ENCODE measurements at regions not wholly inside any gene's neighbourhood (a gene's known extent, or its start where the extent isn't known, plus 50 kb on each side); places are given as distances from the start of the nearest gene placed in this dataset.

DNA sequence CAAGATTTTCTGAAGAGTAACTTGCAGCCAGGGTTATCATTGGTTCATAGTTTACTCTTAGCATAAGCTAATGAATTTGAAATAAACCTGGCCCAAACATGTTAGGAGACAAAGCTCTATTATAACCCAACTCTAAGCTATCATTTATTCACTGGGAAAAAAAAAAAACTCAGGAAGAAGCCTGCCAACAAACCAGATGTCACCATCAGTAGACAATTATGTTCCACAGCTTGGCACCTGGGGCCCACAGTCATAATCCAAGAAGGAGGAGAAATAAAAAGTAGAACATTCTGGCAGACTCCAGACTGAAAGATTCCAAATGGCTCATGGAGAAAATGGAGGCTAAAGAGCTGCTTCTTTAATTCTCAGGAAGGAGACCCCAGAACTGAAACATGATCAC is 100.0 kb upstream of the CNR1 start:
- TF ChIP-seq, protein P1, sequence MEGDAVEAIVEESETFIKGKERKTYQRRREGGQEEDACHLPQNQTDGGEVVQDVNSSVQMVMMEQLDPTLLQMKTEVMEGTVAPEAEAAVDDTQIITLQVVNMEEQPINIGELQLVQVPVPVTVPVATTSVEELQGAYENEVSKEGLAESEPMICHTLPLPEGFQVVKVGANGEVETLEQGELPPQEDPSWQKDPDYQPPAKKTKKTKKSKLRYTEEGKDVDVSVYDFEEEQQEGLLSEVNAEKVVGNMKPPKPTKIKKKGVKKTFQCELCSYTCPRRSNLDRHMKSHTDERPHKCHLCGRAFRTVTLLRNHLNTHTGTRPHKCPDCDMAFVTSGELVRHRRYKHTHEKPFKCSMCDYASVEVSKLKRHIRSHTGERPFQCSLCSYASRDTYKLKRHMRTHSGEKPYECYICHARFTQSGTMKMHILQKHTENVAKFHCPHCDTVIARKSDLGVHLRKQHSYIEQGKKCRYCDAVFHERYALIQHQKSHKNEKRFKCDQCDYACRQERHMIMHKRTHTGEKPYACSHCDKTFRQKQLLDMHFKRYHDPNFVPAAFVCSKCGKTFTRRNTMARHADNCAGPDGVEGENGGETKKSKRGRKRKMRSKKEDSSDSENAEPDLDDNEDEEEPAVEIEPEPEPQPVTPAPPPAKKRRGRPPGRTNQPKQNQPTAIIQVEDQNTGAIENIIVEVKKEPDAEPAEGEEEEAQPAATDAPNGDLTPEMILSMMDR (IDR thresholded peaks at IDR 0.05; ENCODE audit: insufficient read depth, low read depth, low read length, missing control alignments) = no peak
- H3K4me3 ChIP-seq (ENCODE audit: low read depth, low read length) = no peak overlapping the region
- DNase-seq (ENCODE audit: low read depth) = no peak

DNA sequence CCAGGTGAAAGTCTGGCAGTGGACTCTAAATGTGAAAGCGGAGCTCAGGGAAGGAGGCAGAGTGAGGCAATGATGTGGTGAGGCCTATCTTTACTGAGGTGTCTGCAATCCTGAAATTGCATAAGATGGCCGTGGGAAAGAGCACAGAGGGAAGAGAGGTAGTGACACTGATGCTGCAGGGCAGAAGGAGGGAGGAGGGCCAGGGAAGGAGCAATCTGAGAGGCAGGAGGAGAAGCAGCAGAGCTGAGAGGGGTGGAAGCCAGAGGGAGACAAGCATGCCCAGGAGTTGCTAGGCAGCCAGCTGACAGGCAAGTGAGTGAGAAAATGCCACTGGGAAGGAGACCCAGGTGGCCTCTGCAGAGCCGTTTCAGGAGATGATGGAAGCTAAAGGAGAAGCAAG is 97.4 kb upstream of the CNR1 start:
- TF ChIP-seq, protein P1 (IDR thresholded peaks at IDR 0.05; ENCODE audit: insufficient read depth, low read depth, low read length, missing control alignments) = no peak
- no peak overlapping the region for H3K4me3 ChIP-seq (ENCODE audit: low read depth, low read length)
- DNase-seq (ENCODE audit: low read depth) = no peak

DNA sequence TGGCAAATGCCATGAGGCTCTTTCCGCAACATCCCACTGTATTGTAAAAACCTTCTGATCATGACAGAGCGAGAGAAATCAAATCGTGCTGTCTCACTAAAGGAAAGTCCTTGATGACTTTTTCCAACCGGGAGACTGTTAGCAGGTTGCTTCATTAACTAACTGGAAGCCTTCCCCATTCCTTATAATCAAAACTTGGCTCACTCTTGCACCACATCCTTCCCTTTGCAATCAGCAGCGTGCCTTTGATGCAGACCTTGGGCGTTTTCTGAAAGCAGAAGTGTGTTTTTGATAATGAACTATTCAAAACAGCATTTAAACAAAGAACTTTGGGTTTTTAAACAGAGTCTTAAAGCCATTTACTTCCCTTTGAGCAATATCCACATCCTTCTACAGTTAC is 96.2 kb upstream of the CNR1 start:
- no peak overlapping the region for H3K4me3 ChIP-seq (ENCODE audit: low read depth, low read length)
- TF ChIP-seq, protein P1 (IDR thresholded peaks at IDR 0.05; ENCODE audit: insufficient read depth, low read depth, low read length, missing control alignments) = no peak
- no peak for DNase-seq (ENCODE audit: low read depth)

DNA sequence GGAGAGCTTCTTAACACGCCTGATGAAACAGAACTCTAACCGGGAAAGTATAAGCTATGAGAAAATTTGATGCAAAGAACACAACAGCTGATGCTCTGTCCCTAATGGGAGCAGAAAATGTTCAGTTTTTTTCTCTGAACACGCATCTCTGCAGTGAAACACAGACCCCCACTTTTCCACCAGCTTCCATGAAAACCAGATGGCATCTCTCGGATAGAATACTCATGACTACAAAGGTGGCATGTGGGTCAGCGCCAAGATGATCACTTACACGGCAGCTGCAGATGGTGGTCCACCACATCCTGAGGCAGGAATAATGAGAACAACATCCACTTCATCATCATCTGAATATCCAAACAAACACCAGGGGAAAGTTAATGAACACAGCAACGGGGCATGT is 85.2 kb upstream of the CNR1 start:
- DNase-seq (ENCODE audit: low read depth) = no peak
- TF ChIP-seq, protein P1 (IDR thresholded peaks at IDR 0.05; ENCODE audit: insufficient read depth, low read depth, low read length, missing control alignments) = no peak
- no peak overlapping the region for H3K4me3 ChIP-seq (ENCODE audit: low read depth, low read length)

DNA sequence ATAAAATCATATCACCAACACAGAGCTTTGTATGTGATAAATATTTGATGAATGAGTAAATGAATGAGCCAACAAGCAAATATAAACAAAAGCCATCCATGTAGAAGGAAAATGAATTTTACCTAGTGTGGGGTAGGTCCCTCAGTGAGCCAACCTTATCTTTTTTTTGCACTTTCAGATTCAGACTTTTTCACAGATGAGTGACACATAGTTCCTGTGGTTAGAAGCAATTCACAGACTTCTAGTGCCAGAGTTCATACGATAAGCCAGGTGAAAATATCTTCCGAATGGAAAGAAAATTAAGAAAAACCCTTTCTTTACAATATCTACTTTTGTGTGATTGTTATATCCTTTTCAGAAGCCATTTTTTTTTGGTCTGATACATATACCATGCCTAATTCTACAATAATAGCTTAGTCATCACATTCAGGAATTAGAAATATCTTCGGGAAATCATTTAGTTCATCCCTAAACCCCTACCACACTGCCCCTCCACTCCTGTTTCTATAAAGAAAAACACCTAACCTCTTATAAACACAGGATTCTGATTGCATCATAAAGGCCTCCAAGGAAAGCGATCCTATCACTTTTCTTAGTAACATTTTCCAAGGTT is 82.7 kb upstream of the CNR1 start:
- H3K4me3 ChIP-seq (ENCODE audit: low read depth, low read length) = no peak overlapping the region
- DNase-seq (ENCODE audit: low read depth) = no peak
- TF ChIP-seq, protein P1 (IDR thresholded peaks at IDR 0.05; ENCODE audit: insufficient read depth, low read depth, low read length, missing control alignments) = no peak

DNA sequence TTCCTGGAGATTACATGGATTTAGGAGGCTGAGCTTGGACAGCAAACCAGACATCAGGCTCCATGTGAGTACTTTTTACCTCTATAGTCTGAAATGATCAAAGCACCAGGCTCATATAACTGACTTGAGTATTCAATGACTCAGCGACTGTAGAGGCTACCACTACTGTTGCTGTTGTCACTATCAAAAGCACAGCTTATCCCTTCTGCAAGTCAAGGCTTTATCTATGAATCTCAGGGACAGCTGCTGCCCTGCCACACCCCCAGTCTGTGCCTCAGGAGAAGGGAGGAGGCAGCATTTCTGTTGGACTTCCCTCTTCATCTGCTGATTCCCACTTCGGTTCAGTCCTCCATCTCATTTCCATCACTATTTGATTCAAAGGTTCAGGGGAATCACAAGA is 80.5 kb upstream of the CNR1 start:
- TF ChIP-seq, protein P1 (IDR thresholded peaks at IDR 0.05; ENCODE audit: insufficient read depth, low read depth, low read length, missing control alignments) = no peak
- no peak overlapping the region for H3K4me3 ChIP-seq (ENCODE audit: low read depth, low read length)
- DNase-seq (ENCODE audit: low read depth) = no peak

DNA sequence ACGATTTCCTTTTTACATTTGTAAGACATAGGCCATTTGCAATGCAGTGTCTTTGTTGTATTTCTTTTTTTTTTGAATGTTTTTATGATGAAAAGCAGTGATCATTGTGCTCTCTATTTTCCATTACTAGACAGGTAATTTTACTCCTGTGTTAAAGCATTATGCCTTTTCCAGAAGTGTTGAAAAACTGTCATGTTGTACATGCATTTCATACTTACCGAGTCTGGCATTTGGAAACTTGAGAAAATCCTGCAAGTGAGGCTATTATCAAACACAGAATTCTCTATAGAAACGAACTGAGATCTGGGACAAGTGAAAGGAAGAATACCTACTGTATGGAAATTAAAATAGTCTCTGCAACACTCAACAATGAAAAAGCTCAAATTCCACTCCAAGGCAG is 78.6 kb upstream of the CNR1 start:
- TF ChIP-seq, protein P1 (IDR thresholded peaks at IDR 0.05; ENCODE audit: insufficient read depth, low read depth, low read length, missing control alignments) = no peak
- no peak overlapping the region for H3K4me3 ChIP-seq (ENCODE audit: low read depth, low read length)
- no peak for DNase-seq (ENCODE audit: low read depth)
